ENCODE measurements at regions not wholly inside any gene's neighbourhood (a gene's known extent, or its start where the extent isn't known, plus 50 kb on each side); places are given as distances from the start of the nearest gene placed in this dataset.

- Mint-ChIP-seq H3K27ac (no peak overlapping the region), H3K36me3 (no peaks in the 10 kb centered on the region), H3K27me3 (peaks cover 0 to 2% of the 10 kb centered on the region in 2 donors), H3K4me3 (no peak overlapping the region), H3K4me1 (ENCODE audit: low read depth in 2 of 2) (no peaks in the 10 kb centered on the region), H3K9me3 (no peaks in the 10 kb centered on the region)
- DNase-seq (ENCODE audit: low spot score) (no peak), ATAC-seq (no peak)
Measured at GRCh38 chr14:51188566-51189185, 51.4 kb upstream of the TMX1 start.

DNA sequence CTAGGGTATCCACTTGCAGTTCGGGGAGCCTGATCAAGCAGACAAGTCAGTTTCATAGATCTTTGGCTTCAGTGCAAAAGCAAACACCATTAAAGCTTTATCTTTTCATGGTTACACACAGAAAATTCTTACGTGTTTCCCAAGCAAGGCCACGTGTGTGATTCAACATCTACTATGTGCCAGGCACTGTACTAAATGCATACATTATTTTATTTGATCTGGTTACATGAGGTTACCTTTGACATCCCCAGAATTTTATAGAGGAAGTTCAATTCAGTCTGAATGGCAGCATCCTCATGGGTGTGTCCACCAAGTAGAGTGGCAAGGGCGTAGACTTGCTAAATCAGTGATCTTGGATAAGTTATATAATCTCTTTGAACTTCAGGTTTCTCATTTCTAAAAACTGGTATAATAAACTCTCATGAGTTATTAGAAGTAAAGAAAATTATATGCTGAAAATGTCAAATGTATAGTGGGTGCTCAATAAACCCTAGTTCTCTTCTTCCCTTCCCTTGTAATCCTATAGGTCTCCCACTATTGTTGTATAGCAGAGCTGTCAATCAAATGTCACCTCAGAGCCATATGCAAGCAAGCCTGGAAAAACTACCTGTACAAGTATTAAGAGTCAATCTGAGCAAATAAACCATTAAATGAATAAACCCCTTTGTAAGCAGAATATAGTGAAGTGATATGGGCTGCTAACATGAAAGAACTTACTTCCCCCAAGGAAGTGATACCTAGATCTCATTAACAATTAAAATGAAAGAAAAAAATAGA lies 50.3 kb upstream of the TMX1 start:
- Mint-ChIP-seq H3K4me1 (ENCODE audit: low read depth in 2 of 2) (no peaks in the 10 kb centered on the region), H3K27me3 (peaks cover 0 to 2% of the 10 kb centered on the region in 2 donors), H3K27ac (no peak overlapping the region), H3K9me3 (no peaks in the 10 kb centered on the region), H3K36me3 (no peaks in the 10 kb centered on the region), H3K4me3 (no peak overlapping the region)
- ATAC-seq (no peak), DNase-seq (ENCODE audit: low spot score) (no peak)
